Prostate gland (tissue), 2 donors: ENCODE measurements at regions not wholly inside any gene's neighbourhood (a gene's known extent, or its start where the extent isn't known, plus 50 kb on each side); places are given as distances from the start of the nearest gene placed in this dataset.
A peak's percentile ranks its signal among the peaks of the same experiment; 100 is the strongest.

Experiments used
- DNase-seq: peaks from one replicate; pipeline ENCODE4 v3.0.0-alpha.2; 2019; ENCODE audit warnings: low spot score
- H3K27ac ChIP-seq, 2 donors: fragments of 200-600 bp; sonication (generic); 2 replicates each; pipeline ENCODE4 v1.5.1; 2017 to 2019
- H3K27me3 ChIP-seq: fragments of 200-600 bp; sonication (generic); replicated peaks from 2 replicates; pipeline ENCODE4 v1.5.1; 2019; ENCODE audit not compliant: insufficient read depth
- H3K36me3 ChIP-seq, 2 donors: fragments of 200-600 bp; sonication (generic); 1 replicate in 1 of 2; 2 replicates in 1 of 2; pipeline versions ENCODE4 v1.5.1 to v1.8.1; 2017 to 2019
- H3K4me1 ChIP-seq: fragments of 200-600 bp; sonication (generic); replicated peaks from 2 replicates; pipeline ENCODE4 v1.5.1; 2019
- H3K4me3 ChIP-seq, 2 donors: fragments of 200-600 bp; sonication (generic); 2 replicates each; pipeline ENCODE4 v1.5.1; 2017 to 2019
- H3K9me3 ChIP-seq: fragments of 200-600 bp; sonication (generic); 2 replicates; pipeline ENCODE4 v1.5.1; 2017
- CTCF ChIP-seq, 4 experiments: fragments of 200-600 bp in 2 of 4; fragments of 450-650 bp in 2 of 4; sonication (generic) in 2 of 4; IDR thresholded peaks; 1 replicate in 3 of 4; 2 replicates in 1 of 4; pipeline ENCODE4 v1.5.1; 2016 to 2019; ENCODE audit warnings: antibody characterized with exemption in 4 of 4, mild to moderate bottlenecking in 2 of 4, moderate library complexity in 2 of 4
- POLR2A ChIP-seq: fragments of 450-650 bp; IDR thresholded peaks from one replicate; pipeline ENCODE4 v1.6.1; 2016; ENCODE audit warnings: antibody characterized with exemption, mild to moderate bottlenecking
- POLR2AphosphoS5 ChIP-seq: sonication (generic); formaldehyde crosslinking; IDR thresholded peaks from one replicate; pipeline ENCODE4 v1.6.1; 2017; ENCODE audit warnings: antibody characterized with exemption
- WGBS: methylation state at CpG from one replicate; pipeline ENCODE4 v1.1.5; 2018; 5-methylcytosine and 5-hydroxymethylcytosine counted together
- intact Hi-C: fragments of 100-400 bp; cut with DNase I; formaldehyde crosslinking; loops from one replicate; pipeline ENCODE4 v1.14.2; 2022

GRCh38 chr21:19853061-19853460 lies 1145.1 kb upstream of the NCAM2 start:
- H3K9me3 ChIP-seq = no peaks in the 10 kb centered on the region
- H3K4me1 ChIP-seq = no peaks in the 10 kb centered on the region
- H3K27ac ChIP-seq = no peak overlapping the region
- no peaks in the 10 kb centered on the region for H3K36me3 ChIP-seq
- 89% methylated on average over 8 of the region's 10 CpGs for WGBS
- no peaks in the 10 kb centered on the region for H3K27me3 ChIP-seq
- no peak overlapping the region for H3K4me3 ChIP-seq
- DNase-seq = no peak
- TF ChIP-seq POLR2AphosphoS5 (no peak), CTCF (IDR thresholded peaks at IDR 0.05) (no peak), POLR2A (no peak)
- intact Hi-C loops = no loop called here

GRCh38 chr21:19853709-19854575 lies 1144.3 kb upstream of the NCAM2 start:
- TF ChIP-seq POLR2AphosphoS5 (no peak), POLR2A (no peak), CTCF (IDR thresholded peaks at IDR 0.05) (no peak)
- H3K36me3 ChIP-seq = no peaks in the 10 kb centered on the region
- no peak overlapping the region for H3K4me3 ChIP-seq
- H3K27me3 ChIP-seq = no peaks in the 10 kb centered on the region
- 71% methylated on average over 22 of the region's 22 CpGs for WGBS
- DNase-seq = no peak
- no peaks in the 10 kb centered on the region for H3K4me1 ChIP-seq
- no peak overlapping the region for H3K27ac ChIP-seq
- intact Hi-C loops = no loop called here
- no peaks in the 10 kb centered on the region for H3K9me3 ChIP-seq

DNA sequence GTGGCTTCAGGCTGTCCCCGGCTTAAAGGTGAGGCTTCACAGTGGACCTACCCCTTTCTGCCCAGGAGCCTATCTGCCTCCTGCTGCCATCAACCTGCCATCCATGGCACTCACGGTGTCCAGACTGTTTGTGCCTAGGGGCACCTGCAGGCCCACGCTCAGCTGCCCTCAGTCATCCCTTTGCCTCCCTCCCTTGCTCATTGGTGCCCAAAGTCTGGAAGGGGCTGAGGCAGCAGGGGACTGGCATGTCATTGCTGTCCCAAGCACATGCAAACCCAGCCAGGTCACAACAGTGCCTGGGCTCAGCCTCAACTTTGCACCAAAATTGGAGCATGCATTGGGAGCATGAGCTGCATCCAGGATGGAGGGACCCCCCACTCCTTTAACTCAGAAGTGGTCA lies 1142.7 kb upstream of the NCAM2 start:
- 97% methylated on average over 3 of the region's 3 CpGs for WGBS
- no peak for DNase-seq
- intact Hi-C loops = no loop called here

GRCh38 chr21:19864476-19864875 lies 1133.7 kb upstream of the NCAM2 start:
- H3K27me3 ChIP-seq = no peaks in the 10 kb centered on the region
- TF ChIP-seq POLR2A (no peak), CTCF (IDR thresholded peaks at IDR 0.05) (no peak), POLR2AphosphoS5 (peak; percentile 49)
- intact Hi-C loops = no loop called here
- H3K4me1 ChIP-seq = no peaks in the 10 kb centered on the region
- H3K4me3 ChIP-seq = no peak overlapping the region
- 61% methylated on average over 2 of the region's 2 CpGs for WGBS
- no peak for DNase-seq
- H3K27ac ChIP-seq = no peak overlapping the region
- no peaks in the 10 kb centered on the region for H3K36me3 ChIP-seq
- no peaks in the 10 kb centered on the region for H3K9me3 ChIP-seq

More for the DNA sequence above, 1142.7 kb upstream of the NCAM2 start:
- no peak overlapping the region for H3K4me3 ChIP-seq
- TF ChIP-seq POLR2AphosphoS5 (no peak), POLR2A (no peak), CTCF (IDR thresholded peaks at IDR 0.05) (no peak)
- no peaks in the 10 kb centered on the region for H3K36me3 ChIP-seq
- H3K27ac ChIP-seq = no peak overlapping the region
- H3K4me1 ChIP-seq = no peaks in the 10 kb centered on the region
- H3K27me3 ChIP-seq = no peaks in the 10 kb centered on the region
- no peaks in the 10 kb centered on the region for H3K9me3 ChIP-seq

DNA sequence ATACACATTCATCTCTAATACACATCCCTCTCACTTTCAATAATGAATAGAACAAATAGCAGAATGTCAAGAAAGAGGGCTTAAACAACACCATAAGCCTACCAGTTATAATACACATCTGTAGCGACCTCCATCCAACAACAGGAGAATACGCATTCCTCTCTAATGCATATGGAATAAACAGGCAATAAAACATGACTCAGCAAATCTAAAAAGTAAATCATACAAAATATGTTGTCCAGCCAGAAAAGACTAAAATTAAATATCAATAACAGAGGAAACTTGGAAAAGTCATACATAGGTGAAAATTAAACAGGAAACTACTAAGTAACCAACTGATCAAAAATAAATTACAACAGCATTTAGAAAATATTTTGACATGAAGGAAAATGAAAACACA lies 1127.5 kb upstream of the NCAM2 start:
- Histone ChIP-seq H3K9me3 (no peaks in the 10 kb centered on the region), H3K27me3 (no peaks in the 10 kb centered on the region), H3K27ac (no peak overlapping the region), H3K4me1 (no peaks in the 10 kb centered on the region), H3K4me3 (no peak overlapping the region), H3K36me3 (no peaks in the 10 kb centered on the region)
- TF ChIP-seq POLR2A (no peak), CTCF (IDR thresholded peaks at IDR 0.05) (no peak), POLR2AphosphoS5 (no peak)
- DNase-seq = no peak
- intact Hi-C loops = no loop called here
- 89% methylated on average over 2 of the region's 2 CpGs for WGBS
